Breast epithelium (tissue), 3 donors: ENCODE measurements at regions not wholly inside any gene's neighbourhood (a gene's known extent, or its start where the extent isn't known, plus 50 kb on each side); places are given as distances from the start of the nearest gene placed in this dataset.

Experiments used
- POLR2AphosphoS5 ChIP-seq, 3 donors: sonication (generic); formaldehyde crosslinking; IDR thresholded peaks; one replicate each; pipeline ENCODE4 v1.6.1; 2017; ENCODE audit warnings: antibody characterized with exemption in 3 of 3
- TF ChIP-seq, protein P1 (sequence below), 3 donors: fragments of 450-650 bp; IDR thresholded peaks; one replicate each; pipeline ENCODE4 v1.5.1; 2016 to 2017; ENCODE audit warnings: antibody characterized with exemption in 3 of 3, mild to moderate bottlenecking in 3 of 3, moderate library complexity in 3 of 3

DNA sequence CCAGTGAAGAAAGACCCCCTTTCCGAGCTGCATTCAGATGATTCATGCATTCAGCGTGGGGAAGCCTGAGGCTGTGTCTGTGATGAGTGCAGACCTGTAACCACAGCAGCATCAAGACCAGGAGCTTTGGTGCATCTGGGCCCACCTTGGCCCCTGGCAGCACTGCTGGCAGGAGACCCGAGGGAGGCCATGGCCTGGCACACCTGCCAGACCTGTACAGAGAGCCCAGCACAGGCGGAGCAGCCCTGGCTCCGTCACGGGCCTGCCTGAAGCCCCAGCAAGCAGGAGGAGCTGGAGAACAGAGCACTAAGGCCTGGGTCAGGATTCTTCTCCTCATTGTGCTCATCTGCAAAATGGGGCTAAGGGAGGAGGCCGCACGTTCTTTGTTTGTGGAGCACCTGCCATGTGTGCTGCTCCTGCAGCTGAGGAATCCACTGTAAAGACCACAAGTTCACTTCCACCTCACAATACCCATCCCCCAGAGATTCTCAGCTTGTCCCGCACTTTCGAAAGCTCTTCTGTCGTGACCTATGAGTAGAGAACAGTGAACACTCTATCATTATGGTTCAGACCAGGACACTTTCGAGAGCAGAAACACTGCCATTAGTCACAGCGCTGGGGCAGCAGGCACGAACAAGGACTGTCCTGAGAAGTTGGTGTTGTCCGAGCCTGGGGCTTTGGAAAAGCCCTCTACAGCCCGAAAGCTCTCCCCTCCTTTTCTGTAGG lies 144.4 kb upstream of the CST7 start:
- TF ChIP-seq, protein P1, sequence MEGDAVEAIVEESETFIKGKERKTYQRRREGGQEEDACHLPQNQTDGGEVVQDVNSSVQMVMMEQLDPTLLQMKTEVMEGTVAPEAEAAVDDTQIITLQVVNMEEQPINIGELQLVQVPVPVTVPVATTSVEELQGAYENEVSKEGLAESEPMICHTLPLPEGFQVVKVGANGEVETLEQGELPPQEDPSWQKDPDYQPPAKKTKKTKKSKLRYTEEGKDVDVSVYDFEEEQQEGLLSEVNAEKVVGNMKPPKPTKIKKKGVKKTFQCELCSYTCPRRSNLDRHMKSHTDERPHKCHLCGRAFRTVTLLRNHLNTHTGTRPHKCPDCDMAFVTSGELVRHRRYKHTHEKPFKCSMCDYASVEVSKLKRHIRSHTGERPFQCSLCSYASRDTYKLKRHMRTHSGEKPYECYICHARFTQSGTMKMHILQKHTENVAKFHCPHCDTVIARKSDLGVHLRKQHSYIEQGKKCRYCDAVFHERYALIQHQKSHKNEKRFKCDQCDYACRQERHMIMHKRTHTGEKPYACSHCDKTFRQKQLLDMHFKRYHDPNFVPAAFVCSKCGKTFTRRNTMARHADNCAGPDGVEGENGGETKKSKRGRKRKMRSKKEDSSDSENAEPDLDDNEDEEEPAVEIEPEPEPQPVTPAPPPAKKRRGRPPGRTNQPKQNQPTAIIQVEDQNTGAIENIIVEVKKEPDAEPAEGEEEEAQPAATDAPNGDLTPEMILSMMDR (IDR thresholded peaks at IDR 0.05), result no peak
- no peak for TF ChIP-seq POLR2AphosphoS5 (IDR thresholded peaks at IDR 0.05)
